ENCODE measurements at regions not wholly inside any gene's neighbourhood (a gene's known extent, or its start where the extent isn't known, plus 50 kb on each side); places are given as distances from the start of the nearest gene placed in this dataset.

- TF ChIP-seq CTCF (IDR thresholded peaks at IDR 0.05) (no peak), POLR2A (IDR thresholded peaks at IDR 0.05) (no peak), EP300 (IDR thresholded peaks at IDR 0.05) (no peak), POLR2AphosphoS5 (IDR thresholded peaks at IDR 0.05) (no peak)
Measured at GRCh38 chr13:82560889-82561288, 1321.4 kb downstream of the SLITRK1 start.

Measured in gastroesophageal sphincter (tissue), 3 donors.